HG03025 (cell line): ENCODE measurements at regions not wholly inside any gene's neighbourhood (a gene's known extent, or its start where the extent isn't known, plus 50 kb on each side); places are given as distances from the start of the nearest gene placed in this dataset.

ENCODE experiments used
- ATAC-seq: cut with Tn5 transposase; IDR thresholded peaks from one replicate; pipeline ENCODE4 v1.9.1; 2021; ENCODE audit warnings: mild to moderate bottlenecking, moderate library complexity; ENCODE audit not compliant: unreplicated experiment, low FRiP score

DNA sequence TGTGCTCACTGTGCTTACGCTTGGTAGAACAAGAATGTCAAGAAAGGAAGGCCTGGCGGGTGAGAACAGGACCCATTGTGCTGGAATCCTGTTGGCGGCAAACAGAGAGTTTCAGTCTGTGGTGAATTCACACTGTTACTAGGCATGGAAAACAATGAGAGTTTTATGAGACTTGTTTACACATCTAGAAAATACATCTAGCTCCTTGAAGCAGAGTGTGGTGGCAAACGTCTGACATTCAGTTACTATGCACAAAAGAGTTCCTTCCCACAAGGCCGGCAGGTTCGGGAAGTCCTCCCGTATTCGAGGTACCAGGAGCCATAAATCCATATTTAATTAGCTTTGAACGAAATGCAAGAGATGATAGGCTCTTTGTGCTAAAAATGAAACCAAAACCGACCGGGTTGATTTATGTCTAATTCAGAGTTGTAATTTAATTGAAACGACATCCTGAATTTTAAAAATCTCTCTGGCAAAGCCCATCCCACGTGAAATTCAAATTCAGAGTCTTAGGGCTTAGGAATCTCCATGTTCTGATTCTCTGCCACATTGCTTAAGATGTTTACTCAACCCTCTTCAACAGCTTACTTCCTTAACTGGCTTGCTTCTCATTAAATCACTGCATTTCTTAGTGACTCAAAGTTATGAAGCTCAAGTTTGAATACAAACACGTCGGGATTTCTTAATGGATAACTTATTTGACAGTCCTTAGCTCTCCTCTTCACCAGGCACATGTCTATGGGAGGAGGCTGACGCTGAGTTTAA, 299.9 kb upstream of the PITRM1 start:
- ATAC-seq = no peak

DNA sequence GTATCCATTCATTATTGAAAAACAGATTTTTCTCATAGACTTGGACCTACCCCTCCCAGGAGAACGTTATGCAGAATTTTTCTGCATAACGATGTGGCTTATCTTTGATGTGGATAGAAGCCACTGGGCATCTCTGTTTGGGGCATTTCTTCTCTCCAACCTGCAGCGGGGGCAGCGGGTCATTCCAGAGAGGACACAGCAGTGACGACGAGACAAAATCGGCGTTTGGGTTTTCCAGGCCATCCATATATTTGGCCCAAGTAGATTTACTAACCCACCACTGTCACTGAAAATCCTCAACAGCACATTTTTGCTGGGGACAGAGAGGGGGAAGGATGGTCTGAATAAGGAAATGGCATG, 299.3 kb upstream of the PITRM1 start:
- no peak for ATAC-seq

DNA sequence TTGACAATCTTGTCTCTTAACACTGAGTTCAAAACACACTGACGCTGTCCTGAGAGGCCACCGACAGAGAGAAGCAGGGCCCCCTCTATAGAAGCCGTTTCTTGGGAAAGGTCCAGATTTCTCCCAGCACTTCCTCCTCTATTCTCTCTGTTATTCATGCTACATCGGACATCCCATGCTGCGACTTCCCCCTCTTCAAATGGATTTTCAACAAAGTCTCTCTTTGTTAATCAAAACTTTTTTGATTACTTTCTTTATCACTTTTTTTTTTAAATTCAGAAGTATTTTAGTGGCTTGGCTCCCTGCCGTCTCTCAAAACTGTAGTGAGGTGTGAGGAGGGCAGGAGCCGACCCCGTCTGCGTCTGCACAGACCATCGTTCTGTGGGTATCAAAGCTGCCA, 298.9 kb upstream of the PITRM1 start:
- no peak for ATAC-seq

DNA sequence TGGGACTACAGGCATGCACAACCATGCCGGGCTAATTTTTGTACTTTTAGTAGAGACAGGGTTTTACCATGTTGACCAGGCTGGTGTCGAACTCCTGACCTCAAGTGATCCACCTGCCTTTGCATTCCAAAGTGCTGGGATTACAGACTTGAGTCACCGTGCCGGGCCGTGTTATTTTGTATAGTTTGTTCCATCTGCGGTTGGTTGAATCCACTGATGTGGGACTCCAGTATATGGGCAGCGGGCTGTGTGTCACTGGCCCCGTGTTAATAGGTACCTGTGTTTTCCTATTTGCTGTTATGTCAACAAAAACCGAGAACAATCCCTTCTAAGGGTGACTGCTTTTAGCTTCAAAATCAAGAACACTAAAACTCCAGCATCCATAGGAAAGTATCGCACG, 297.6 kb upstream of the PITRM1 start:
- no peak for ATAC-seq

DNA sequence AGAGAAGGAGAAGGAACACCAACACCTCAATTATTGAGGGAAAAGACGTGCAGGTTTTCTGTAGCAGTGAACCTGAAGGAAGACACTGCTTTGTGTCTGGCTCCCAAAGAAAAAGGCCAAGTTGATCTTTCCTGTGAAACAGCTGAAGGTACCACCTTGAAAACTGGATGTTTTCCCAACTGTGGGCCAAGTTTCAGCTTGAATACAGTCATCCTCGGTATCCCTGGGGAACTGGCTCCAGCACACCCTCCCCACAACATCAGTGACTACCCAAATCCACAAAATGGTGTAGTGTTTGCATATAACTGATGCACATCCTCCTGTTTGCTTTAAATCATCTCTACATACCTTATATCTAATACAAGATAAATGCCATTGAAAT, 297.0 kb upstream of the PITRM1 start:
- ATAC-seq = no peak

DNA sequence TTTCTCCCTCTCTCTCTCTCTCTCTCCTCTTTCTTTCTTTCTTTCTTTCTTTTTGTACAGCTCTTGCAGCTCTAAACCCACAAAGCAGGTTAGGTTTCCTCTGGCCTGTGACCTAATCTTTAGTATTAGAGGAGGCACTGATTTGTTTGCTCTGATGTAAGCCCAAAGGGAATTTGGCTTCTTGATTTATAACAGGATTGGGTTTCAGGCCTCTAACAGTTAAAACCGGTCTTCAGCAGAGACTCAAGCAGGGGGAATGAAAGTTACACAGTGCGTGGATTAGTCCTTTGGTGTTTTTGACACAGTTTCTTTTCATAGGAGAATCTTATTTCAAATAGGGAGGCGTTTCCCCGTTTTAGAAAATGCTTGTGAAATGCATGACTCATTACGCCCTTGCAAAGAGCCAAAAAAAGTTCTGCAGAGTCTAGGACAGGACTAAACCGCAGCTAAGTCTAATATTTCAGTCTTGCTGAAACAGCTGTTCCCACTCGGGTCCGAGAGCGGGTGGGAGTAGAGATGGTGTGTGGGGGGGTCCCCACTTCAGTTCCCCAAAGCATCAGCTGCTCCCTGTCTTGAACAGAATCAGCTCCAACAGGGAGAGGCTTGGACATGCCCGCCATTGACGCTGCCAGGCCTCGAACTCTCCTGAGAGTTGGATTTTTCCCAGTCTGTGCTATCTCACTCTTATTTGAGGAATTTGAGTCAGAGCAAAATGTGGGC, 296.5 kb upstream of the PITRM1 start:
- ATAC-seq = no peak

DNA sequence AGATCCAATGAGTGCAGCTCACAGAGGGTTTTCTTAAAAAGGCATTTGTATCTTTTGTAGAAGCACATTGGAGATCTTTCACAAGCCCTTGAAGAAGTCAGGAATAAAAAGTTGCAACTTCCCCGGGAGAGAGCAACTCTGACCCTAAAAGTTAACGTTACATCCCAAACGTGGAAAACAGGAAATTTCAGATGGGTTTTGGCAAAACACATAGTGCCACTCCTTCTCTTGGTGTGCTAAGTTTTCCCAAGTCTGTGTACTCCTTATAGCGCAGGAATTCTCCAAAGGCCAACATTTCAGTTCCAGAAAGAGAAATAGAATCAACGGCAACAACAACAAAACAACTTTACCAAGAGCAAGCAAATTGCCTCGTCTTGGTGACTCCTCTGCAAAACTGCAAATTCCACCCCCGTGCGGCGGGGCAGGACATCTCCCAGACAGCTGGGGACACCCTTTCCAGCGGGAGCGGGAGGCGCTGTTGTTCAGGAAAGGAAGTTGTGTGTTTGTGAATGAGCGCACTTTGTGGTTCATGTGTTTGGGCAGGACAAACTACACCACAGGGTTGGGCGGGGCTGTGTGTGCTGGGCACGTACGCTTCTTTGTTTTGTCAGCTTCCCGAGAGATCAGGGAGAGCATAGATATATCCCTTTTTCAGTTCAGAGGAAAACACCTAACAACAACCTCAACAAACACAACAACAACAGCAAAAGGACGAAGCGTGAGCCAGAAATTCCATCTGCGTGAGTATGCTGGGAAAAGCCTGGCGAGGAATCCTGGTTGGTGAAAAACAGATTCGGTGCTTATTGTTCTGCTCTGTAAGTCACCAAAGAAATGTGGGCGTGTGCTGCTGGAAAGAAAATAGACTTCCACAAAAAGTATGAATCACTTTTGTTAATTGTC, 294.7 kb upstream of the PITRM1 start:
- no peak for ATAC-seq

DNA sequence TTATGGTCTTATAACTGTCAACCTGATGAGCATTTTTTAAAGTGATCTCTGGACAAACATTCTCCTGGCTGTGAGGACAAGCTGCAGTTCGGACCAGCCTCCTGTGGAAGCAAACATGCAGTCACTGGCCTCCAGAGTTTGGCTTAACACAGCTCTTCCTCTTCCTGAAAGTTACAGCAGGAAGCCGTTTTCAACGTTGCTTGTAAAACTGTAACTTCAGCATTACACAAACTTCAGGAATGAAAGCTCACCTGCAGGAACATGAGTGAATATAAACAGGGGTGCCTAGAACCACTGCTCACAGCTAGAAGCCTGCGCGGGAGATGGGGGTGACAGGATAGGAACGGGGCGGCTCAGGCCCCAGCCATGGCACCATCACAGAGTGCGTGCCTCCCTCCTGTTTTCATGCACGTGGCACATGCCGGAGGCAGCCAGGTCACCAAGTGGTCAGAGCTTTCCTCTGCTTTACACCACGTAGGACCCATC, 292.9 kb upstream of the PITRM1 start:
- no peak for ATAC-seq

DNA sequence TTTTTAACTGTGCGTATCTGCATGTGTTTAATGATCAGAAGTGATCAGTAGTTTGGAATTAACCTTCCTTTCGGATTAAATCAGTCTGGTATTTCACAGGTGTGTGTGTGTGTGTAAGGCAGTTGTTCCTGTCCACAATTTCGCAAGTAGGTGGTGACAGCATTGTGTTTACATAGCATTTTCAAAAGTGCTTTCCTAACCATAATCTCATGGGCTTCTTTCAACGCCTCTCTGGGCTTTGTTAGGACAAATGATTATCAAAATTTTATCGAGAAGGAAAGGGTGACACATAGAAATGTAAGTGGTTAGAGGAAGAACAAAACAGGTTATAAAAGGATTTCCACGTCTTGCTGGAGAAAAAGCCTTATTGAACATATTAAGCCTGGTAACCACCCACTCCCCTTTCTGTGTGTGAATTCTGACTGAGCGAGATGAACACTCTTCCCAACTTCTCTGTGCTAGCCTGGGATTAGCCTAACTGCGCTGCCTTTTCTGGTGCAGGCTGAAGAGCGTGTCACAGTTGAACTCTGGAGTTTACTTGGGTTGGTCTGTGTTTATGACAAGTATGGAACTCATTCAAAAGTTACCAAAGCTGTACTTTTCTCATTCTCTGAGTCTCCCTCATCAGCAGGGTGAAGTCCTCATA, 292.3 kb upstream of the PITRM1 start:
- ATAC-seq = no peak

DNA sequence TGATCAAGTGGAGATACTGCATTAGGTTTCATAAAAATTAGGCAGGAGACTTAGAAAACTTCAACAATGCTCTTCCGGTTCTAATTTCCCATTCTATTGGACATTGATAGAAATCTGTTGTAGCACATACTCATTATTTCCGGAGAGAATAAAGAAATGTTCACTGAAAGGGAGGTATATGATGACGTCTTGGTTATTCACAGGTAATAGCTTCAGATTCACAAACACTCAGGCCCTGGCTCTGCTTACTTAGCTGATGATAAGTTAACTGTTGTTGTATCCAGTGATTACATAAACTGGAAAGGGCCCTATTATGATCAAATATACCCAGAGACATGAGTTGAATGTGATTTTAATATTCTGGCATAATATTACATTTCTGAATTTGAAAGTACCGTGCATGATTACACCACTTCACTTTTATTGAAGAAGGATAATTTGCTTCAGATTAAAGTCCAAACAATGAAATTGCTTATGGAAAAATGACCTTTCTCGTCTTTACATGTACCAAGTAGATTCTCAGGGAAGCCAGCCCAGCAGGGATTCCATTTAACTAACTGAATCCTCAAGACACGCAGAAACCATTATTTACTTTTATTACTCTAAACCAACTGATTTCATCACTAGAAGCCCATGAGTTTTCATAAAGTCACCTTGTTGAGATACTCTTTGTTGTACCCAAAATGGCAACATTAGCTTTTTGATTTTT, 288.0 kb upstream of the PITRM1 start:
- no peak for ATAC-seq

DNA sequence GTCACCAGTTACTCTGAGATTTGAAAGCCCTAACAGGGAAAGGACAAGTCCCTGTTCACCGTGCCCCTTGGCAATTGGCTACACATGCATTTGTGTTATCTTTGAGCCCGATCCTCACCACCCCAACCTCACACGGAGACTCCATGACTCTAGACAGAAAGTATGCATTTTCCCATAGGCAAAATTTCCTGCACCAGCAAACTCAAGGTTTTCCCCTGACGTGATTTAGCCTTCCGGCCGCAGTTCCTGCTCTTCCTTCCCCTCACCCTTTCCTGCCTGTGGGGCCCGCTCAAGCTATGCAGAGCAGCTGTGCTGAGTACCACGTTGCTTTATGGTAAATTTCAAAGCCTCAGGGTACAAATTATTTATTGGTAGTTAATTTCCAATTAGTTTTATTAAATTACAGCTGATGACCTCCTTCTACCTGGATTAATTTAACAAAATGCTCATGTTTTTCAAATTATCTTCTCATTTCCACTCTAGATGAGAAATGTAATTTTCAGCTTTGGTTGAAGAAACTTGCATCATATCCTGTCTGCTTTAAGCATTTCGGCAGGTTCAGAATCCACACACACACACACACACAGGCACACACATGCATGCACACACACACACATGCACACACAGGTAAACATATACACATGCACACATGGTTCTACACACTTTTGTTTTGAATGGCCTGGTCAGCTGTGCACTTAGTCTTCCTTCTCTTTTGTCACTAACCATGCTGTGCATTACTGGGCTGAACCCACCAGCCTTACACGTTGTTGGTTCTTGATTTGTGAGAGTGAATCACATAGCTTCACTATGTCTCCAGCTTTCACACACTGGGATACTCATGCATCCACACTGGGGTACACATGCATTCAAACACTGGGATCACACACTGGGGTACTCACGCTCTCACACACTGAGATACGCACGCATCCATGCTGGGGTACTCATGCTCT, 283.1 kb upstream of the PITRM1 start:
- no peak for ATAC-seq

DNA sequence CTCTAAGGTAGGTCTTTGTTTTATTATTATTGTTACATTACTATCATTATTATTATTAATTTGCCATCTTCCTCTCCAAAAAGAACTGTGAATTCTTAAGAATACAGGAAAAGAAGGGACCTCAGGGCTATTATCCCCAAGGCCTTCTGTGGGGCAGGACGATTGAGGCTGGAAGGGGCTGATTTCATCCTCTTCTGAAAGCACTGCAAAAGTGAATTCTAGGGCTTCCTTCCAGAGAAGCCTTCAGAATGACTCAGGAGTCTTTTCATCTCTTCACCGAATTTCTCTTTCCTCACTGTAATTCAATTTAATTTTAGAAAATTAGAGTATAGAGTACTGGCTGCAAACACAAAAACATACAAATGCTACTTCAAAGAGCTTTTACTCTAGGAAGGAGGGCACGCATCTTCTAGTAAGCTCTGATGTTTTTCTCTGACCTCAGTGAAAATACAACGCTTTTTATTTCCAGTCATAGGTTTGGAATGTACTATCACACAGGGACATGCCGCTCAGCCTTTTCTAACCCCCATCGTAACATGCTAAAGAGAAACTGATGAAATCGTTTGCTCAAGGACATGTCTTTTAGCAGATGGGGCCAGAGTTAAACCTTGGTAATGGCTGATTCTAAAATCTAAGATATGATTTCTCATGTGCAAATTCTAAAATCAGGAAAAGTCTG, 280.2 kb upstream of the PITRM1 start:
- ATAC-seq = no peak

DNA sequence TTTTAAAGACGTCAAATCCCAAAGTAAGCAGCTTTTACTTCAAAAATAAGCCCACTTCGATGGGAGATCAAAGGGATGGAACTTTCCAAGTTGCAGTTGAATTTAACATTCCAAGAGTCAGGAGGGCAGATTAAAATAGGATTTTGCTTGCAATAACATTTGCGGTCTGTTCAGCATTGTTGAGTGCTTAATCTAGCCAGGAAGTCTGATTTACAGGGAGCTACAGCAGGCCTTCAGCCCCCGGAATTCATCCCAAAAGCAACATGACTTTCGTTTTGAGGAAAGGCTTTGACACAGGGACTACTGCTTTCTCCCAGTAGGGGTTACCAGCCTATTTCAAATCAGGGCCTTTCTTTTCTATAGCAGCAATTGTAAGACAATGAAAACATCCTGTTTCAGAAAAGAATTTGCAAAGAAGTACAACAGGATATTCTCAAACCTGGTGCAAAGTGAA, 279.6 kb upstream of the PITRM1 start:
- ATAC-seq = no peak

DNA sequence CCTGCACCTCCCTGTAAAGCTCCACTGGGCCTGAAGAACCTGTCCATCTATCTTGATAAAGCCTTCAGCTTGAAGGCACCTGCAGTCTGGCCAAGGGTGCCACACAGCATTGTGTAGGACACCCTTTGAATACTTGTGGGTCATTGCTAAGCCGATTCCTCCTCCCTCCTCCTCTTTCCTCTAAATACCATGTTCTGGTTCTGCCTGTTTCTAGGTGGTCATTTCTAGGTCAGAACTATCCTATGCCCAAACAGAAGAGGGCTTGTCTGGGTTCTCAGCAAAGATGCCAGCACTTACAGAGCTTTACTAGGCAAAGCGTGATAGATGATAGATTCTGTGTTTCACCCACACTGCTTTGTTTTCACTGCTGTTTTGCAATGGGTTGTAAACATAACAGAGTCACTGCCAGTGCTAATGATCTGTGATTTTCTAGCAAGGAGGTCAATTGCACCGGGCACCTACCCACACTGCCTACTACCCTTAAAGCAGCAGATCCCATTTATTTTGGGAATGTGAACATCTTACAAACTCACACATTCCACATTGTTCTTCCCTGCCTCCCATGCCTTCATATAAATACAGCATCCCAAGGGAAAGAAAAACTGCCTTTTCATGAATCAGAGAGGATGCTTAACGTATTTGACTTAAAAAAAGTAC, 279.1 kb upstream of the PITRM1 start:
- no peak for ATAC-seq

DNA sequence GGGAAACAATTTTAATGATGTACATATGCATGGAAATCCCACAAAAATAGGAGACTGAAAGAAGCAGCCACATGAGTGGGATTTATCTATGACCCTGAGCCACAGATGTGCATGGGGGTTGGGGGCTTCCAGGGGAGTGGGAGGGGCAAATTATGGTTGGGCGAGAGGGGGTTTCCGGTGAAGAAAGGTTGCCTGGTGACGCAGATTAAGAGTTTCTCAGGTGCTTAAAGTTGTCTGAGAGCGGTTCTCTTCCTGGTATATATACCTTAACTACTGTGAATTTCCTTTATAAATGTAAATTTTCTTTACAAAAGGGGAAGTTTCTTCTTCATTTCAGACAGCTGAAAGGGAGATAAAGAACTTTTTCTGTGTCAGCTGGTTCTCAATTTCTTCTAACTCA, 273.6 kb upstream of the PITRM1 start:
- ATAC-seq = no peak

DNA sequence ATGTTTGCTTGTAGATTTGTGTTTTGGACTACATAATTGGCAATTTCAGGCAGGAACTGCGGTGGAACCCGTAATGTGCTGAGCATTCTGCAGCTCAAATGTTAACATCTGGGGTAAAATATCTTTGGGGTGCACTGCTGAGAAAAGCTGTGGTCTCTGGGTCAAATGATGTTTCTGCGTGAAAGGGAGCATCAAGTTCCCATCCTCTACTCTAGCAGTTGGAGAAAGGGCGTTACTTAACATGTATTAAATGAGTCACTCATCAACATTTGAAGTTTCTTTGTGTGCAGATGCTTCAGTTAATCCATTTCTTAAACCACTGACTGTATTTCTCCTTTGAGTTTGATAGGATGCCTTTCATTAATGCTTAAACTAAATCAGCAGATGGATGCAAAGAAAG, 273.1 kb upstream of the PITRM1 start:
- ATAC-seq = no peak

DNA sequence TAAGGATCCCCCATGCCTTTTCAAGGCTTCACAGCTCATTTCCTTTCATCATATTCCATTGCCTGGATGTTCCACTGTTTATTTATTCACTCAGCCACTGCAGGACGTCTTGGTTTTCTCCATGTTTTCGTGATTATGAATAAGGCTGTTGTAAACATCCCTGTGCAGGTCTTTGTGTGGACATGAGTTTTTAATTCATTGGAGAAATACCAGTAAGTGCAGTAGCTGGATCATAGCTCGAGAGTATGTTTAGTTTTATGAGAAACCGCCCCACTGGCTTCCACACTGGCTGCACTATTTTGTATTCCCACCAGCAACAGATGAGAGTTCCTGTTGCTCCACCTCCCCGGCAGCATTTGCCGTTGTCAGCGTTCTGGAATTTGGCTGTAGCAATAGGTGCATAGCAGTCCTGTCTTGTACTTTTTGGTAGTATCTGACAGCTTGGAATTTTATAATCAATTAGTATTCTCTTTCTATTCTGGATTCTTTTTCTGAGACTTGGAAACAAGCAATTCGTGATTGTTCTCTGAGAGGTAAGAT, 269.9 kb upstream of the PITRM1 start:
- ATAC-seq = no peak

DNA sequence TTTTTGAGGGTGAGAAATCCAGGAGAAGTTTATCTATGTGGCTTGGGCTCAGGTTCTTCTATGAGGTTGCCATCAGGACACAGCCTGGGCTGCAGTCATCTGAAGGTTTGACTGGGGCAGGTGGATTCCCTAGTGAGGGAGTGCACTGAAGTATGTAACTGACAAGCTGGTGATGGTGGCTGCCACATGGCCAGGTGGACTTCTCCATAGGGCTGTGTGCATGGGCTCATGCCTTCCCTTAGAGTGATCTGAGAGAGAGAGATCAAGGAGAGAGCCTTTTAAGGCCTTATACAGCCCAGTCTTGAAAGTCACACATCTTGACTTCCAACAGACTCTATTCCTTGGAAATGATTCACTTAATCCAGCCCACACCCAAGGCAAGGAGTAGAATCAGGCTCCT, 266.6 kb upstream of the PITRM1 start:
- no peak for ATAC-seq
